Skeletal muscle satellite cell (primary cell): ENCODE measurements at regions not wholly inside any gene's neighbourhood (a gene's known extent, or its start where the extent isn't known, plus 50 kb on each side); places are given as distances from the start of the nearest gene placed in this dataset.

ENCODE experiments used
- H3K27me3 ChIP-seq: 2 replicates; pipeline ENCODE4 v1.7.0; 2013; ENCODE audit warnings: low read length; ENCODE audit not compliant: control insufficient read depth, insufficient read depth
- H3K36me3 ChIP-seq: 2 replicates; pipeline ENCODE4 v1.7.0; 2013; ENCODE audit warnings: mild to moderate bottlenecking, control low read depth, low read length; ENCODE audit not compliant: insufficient read depth
- H3K4me1 ChIP-seq: 2 replicates; pipeline ENCODE4 v1.7.0; 2013; ENCODE audit warnings: low read length; ENCODE audit not compliant: control insufficient read depth, insufficient read depth
- H3K4me2 ChIP-seq: 2 replicates; pipeline ENCODE4 v1.7.0; 2013; ENCODE audit warnings: mild to moderate bottlenecking, low read length
- H3K4me3 ChIP-seq: 2 replicates; pipeline ENCODE4 v1.7.0; 2013; ENCODE audit warnings: low read length
- H3K9ac ChIP-seq: 2 replicates; pipeline ENCODE4 v1.7.0; 2013; ENCODE audit warnings: mild to moderate bottlenecking, low read depth, low read length, moderate library complexity
- H3K9me3 ChIP-seq: replicated peaks from 2 replicates; pipeline ENCODE4 v1.7.0; 2013; ENCODE audit warnings: mild to moderate bottlenecking, control low read depth, low read length

DNA sequence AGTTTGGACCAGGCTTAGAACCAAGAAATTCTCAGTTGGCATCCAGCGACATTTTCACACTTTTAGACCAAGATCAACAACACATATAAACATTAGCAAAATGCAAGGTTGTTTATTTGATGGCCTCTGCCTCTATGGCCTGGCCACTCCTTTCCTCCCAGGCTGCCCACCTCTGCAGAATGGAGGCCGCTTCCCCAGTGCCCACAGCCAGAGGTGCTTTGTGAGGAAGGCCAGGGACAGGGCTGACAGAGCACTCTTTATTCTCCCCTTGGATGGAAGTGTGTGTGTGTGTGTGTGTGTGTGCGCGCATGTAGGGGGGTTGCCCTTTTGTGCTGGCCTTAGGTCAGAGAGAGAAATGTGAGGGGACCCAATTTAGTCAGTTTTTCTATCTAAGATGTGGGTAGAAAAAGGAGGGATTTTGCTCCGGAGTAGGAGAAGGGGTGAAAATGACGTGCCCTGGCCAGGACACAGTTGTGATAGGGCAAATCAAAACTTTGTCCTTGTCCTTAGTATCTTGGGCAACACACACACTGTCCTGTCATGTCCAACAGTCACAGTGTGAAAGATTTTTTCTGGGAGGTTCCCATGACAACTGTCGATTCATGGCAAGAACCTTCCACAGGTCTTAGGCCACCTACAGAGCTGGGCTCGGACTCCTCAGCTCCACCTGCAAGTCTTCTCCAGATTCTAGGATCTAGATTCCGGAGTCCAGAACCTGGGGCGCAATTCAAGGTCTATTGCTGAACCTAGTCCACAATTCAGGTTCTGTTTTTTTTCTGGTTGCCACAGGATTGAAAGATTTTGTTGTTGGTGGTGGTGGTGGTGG is 104.9 kb upstream of the SLC2A1 start:
- H3K4me3 ChIP-seq, result no peak overlapping the region
- no peak overlapping the region for H3K9ac ChIP-seq
- H3K36me3 ChIP-seq, result no peaks in the 10 kb centered on the region
- H3K4me2 ChIP-seq, result no peak overlapping the region
- H3K27me3 ChIP-seq, result peaks cover 12% of the 10 kb centered on the region
- no peaks in the 10 kb centered on the region for H3K9me3 ChIP-seq
- H3K4me1 ChIP-seq, result peaks cover 7% of the 10 kb centered on the region

DNA sequence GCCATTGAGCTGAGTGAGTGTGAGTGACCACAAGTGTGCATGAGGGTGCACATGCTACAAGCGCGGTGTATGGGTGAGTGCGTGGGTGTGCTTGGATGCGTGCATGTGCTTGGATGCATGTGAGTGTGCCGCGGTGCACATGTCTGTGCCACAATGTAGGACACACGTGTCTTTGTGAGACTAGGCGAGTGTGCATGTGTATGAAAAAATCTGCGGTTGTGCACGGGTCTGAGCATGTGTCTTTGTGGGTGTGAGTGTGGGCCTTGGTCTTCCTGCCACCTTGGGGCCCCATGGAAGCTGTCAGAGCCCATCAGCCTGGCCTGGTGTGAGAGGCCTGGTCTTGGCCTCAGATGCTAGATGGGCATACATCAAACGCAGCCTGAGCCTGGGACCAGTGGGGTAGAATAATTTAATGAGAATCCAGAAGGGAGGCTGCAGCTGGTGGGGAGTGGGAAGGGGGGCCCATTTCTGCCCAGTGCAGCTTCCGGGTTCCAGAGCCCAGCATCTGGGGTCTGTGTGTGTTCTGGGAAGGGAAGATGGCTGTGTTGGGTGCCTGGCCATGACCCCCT is 103.9 kb upstream of the SLC2A1 start:
- H3K4me2 ChIP-seq, result no peak overlapping the region
- no peak overlapping the region for H3K9ac ChIP-seq
- H3K27me3 ChIP-seq, result peaks cover 11% of the 10 kb centered on the region
- H3K9me3 ChIP-seq, result no peaks in the 10 kb centered on the region
- H3K36me3 ChIP-seq, result no peaks in the 10 kb centered on the region
- peaks cover 5% of the 10 kb centered on the region for H3K4me1 ChIP-seq
- H3K4me3 ChIP-seq, result no peak overlapping the region

DNA sequence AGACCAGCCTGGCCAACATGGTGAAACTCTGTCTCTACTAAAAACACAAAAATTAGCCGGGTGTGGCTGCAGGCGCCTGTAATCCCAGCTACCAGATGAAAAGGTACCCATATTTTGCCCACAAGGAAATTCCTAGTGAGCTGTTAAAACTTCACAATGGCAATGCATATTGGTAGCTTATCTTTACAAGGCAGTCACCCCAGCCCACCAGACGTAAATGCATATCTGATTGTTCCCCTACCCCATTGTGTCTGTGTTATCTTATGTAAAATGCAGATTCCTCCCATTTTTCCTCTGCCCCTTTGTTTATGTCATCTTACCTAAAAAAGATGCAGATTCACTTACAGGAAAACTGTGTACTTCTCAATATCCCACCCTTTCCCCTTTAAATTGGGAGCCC is 103.1 kb upstream of the SLC2A1 start:
- H3K9ac ChIP-seq, result no peak overlapping the region
- no peaks in the 10 kb centered on the region for H3K36me3 ChIP-seq
- H3K4me2 ChIP-seq, result no peak overlapping the region
- H3K9me3 ChIP-seq, result no peaks in the 10 kb centered on the region
- peaks cover 6% of the 10 kb centered on the region for H3K27me3 ChIP-seq
- H3K4me3 ChIP-seq, result no peak overlapping the region
- H3K4me1 ChIP-seq, result peaks cover 5% of the 10 kb centered on the region

DNA sequence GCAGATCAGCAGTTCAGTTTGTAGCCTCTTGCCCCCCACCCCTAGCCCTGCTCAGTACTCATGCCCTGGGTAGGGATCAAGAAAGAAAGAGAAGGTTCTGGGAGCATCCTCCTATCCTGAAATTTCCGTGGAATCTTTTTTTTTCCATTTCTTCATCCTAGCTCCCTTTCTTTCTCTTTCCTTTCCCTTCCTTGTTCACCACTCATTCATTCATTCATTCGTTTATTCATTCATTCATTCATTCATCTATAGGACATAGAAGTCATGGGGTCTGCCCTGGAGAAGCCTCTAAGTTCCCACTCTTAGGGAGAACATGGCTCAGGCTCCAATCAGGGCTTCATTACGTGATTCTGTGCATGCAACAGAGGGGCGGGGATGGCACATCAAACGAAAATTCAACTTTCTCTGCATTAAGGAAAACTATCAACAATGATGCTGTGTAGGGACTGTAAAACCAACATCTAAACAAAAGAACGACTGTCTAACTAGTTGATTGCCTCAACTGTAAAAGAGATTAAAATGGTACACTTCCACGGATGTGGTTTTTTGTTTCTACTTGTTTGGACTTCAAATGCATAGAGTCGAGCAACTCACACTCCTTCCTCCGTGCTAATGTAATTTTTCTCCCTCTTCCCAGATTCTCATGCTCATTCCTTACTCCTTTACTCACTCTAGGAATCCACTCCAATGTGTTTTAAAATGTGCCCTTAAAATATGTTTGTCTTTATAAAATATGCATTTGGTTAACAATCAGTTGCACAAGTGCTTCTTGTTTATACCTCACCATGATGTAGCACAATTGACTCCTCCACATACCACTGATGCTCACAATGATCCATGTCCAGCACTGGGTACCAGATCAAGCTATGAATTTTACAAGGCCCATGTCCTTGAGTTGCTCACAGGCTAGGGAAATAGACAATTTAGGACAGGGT is 101.2 kb upstream of the SLC2A1 start:
- no peak overlapping the region for H3K4me2 ChIP-seq
- H3K9me3 ChIP-seq, result no peaks in the 10 kb centered on the region
- peaks cover 9% of the 10 kb centered on the region for H3K27me3 ChIP-seq
- no peak overlapping the region for H3K9ac ChIP-seq
- peaks cover 5% of the 10 kb centered on the region for H3K4me1 ChIP-seq
- H3K36me3 ChIP-seq, result no peaks in the 10 kb centered on the region
- no peak overlapping the region for H3K4me3 ChIP-seq

DNA sequence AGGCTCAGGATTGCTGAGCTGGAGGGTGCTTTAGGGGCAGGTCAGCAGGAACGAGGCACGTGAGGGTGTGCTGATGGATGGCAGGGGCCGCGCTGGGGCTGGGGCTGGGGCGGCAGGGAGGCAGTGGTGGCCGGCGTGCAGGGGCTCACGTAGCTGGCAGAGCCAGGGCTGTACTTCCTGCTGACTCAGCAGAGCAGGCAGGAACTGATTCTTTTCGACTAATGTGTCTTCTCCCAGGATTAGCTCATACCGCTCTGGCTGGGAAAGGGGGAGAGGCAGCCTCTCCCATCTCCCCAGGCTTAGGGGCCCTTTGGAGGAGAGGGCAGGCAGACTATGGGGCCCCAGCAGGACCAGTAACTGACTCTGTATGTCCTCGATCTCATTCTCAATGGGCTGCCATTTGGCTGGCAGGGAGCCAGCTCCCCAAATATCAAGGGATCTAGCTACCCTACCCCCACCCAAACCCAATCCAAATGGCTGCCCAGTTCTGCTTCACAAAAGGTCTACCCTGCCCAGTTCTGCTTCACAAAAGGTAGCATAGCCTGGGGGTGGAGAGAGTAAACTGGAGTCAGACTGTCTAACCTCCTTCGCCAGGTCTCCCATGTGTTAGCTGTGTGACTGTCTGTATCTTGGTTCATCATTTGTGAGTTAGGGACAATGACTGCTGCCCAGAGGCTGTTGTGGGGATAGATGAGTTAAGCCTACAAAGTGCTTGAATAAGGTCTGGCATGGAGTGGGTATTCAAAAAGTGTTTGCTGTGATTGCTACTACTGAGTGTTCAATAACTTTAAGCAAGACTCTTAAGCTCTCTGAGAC is 100.1 kb upstream of the SLC2A1 start:
- Histone ChIP-seq H3K4me3 (no peak overlapping the region), H3K4me1 (peaks cover 5% of the 10 kb centered on the region), H3K9me3 (no peaks in the 10 kb centered on the region), H3K9ac (no peak overlapping the region), H3K4me2 (peak overlapping the region; percentile 41), H3K27me3 (peaks cover 7% of the 10 kb centered on the region), H3K36me3 (no peaks in the 10 kb centered on the region)

DNA sequence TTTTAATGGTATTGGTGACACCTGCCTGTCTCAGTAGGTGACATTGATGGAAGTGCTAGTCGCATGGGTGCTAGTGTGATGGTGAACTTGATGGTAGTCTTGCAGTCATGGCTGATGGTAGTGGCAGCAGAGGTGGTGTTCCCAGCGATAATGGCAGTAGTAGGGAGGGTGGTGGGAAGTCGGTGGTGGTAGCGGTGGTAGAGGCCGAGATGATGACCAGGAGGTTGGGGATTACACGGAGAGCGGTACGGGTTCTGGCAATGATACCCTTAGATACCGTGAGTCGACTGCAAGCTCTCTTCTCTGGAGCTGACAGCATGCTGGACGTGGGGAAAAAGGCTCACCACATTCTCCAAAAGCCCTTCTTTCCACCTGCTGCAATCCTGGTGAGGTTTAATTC is 99.4 kb upstream of the SLC2A1 start:
- Histone ChIP-seq H3K4me3 (no peak overlapping the region), H3K9ac (no peak overlapping the region), H3K27me3 (peaks cover 8% of the 10 kb centered on the region), H3K9me3 (no peaks in the 10 kb centered on the region), H3K4me1 (peaks cover 5% of the 10 kb centered on the region), H3K36me3 (no peaks in the 10 kb centered on the region), H3K4me2 (no peak overlapping the region)

DNA sequence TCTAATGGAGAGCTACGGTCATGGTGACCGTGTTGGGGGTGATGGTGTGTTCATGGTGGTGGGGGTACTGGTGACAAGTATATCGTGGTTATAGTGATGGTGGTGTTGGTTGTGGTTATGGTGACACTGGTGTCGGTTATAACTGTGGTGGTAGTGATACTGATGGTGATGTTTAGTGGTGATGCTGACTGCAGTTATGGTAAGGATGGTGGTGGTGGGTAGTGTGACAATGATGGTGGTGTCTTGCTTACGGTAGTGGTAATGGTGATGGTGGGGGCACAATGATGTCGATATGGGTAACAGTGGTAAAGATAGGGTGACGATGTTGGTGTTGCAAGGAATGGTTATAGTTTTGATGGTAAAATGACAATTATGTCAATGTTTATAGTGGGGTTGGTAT is 98.9 kb upstream of the SLC2A1 start:
- Histone ChIP-seq H3K9ac (no peak overlapping the region), H3K4me2 (no peak overlapping the region), H3K9me3 (no peaks in the 10 kb centered on the region)

DNA sequence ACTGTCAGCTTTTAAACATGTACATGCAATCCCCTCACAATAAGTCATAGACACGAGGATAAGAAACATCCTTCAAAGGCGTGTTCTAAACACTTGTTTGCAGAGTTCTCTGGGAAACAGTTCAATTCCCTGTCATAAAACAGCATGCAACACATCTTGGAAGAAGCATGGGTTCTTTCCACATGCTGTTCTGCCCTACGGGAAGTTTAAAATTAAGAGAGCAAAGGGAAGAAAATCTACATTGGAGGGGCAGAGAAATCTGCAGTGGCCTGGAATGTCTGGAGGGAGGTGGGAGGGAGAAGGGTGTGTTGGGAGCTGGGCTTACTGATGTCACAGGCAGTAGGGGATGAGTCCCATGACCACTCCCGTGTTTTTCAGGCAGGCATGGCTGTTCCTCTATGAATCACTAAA is 98.3 kb upstream of the SLC2A1 start:
- Histone ChIP-seq H3K4me2 (no peak overlapping the region), H3K9me3 (no peaks in the 10 kb centered on the region), H3K4me3 (no peak overlapping the region), H3K27me3 (peaks cover 16% of the 10 kb centered on the region), H3K9ac (no peak overlapping the region), H3K36me3 (no peaks in the 10 kb centered on the region), H3K4me1 (peaks cover 5% of the 10 kb centered on the region)

More for the DNA sequence above, 98.9 kb upstream of the SLC2A1 start:
- peaks cover 5% of the 10 kb centered on the region for H3K4me1 ChIP-seq
- no peak overlapping the region for H3K4me3 ChIP-seq
- H3K27me3 ChIP-seq, result peaks cover 11% of the 10 kb centered on the region
- no peaks in the 10 kb centered on the region for H3K36me3 ChIP-seq

DNA sequence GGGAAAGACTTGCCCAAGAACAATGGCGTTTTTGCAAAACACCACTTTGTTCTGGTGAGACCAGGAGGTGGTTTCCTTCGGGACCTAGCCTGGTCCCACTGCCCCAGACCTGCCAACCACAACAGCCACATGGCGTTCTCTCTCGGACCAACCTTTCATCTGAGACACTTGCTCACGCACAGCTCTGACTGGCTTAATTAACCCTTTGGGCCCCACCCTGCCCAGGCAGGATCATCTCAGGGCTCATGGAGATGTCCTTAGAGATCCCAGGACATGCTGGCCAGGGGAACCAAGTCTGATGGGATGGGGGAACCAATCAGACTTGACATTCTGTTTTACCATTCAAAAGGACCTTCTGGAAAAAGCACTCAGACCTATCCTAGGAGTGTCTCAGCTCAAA is 97.8 kb upstream of the SLC2A1 start:
- H3K9ac ChIP-seq, result no peak overlapping the region
- H3K36me3 ChIP-seq, result no peaks in the 10 kb centered on the region
- peaks cover 21% of the 10 kb centered on the region for H3K27me3 ChIP-seq
- no peaks in the 10 kb centered on the region for H3K9me3 ChIP-seq
- H3K4me1 ChIP-seq, result peaks cover 5% of the 10 kb centered on the region
- no peak overlapping the region for H3K4me2 ChIP-seq
- H3K4me3 ChIP-seq, result no peak overlapping the region

DNA sequence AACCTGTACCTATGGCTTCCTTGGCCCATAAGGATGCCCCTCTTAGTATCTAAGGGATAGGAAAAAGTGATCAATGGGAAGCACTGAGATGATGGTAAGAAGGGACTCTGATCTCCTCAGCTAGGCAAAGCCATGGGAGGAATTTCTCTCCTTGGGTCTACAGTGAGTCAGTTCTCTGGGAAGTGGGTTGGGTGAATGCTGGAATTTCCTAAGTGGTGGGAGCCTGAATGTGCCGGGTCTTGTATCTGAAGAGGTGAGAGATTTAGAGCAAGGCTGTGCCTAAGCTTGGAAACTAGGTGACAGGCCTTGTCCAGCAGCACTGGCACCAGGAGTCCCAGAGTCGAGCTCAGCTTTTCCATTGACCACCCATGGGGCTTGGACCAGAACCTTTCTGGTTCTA is 96.3 kb upstream of the SLC2A1 start:
- Histone ChIP-seq H3K9ac (no peak overlapping the region), H3K4me1 (peaks cover 5% of the 10 kb centered on the region), H3K36me3 (no peaks in the 10 kb centered on the region), H3K4me3 (no peak overlapping the region), H3K9me3 (no peaks in the 10 kb centered on the region), H3K4me2 (no peak overlapping the region), H3K27me3 (peaks cover 23% of the 10 kb centered on the region)
